Stimulated activated CD4-positive, alpha-beta T cell treated with anti-CD3 and anti-CD28 coated beads, Interleukin-15, amount 100 ng/mL, for 48 hours (primary cell): ENCODE measurements at regions not wholly inside any gene's neighbourhood (a gene's known extent, or its start where the extent isn't known, plus 50 kb on each side); places are given as distances from the start of the nearest gene placed in this dataset.
"Not testable (repeated sequence)": the region's sequence is repeated elsewhere in the genome, so short reads cannot be mapped to it uniquely, and the experiment has no call there.

Experiments
- DNase-seq, 2 donors: peaks; one replicate each; pipeline ENCODE4 v3.0.0-alpha.2; 2020; ENCODE audit warnings: low read depth in 2 of 2

DNA sequence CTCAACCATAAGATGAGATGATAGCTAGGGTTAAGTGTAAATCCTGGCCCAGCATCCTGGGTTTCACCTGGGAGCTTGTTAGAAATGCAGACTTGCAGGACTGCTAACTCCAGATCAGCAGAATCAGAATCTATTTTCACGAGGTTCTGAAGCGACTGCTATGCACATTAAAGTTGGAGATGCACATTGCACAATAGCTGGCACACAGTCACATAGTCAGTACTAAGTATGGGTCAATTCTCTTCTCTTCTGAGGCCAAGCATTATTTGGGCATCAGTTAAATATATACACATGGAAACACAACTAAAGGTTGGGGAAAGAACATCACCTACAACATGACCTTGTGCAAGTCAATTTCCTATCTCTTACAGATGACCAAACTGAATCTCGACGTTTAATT is 155.1 kb upstream of the FGF13 start:
- DNase-seq: no peak

DNA sequence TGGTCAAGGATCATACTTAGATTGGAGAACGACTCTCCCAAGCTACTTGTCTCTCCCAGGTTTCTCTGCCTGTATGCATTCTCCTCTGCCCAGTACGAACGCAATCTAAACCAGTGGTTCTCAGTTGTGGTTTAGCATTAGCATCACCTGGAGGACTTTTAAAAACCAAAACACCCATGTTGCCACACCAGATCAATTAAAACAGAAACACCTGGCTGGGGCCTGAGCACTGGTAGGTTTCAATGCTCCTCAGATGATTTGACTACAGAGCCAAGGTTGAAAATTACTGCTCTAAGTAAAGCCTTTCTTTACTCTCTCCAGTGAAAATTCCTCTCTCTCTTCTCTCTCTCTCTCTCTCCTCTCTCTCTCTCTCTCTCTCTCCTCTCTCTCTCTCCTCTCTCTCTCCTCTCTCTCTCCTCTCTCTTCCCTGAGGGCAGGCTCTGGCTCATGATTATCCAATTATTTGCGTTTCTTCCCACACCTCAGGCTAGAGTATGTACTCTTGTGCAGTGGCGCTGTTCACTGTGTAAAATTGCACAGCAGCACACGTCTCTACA is 153.7 kb upstream of the FGF13 start:
- DNase-seq: no peak

DNA sequence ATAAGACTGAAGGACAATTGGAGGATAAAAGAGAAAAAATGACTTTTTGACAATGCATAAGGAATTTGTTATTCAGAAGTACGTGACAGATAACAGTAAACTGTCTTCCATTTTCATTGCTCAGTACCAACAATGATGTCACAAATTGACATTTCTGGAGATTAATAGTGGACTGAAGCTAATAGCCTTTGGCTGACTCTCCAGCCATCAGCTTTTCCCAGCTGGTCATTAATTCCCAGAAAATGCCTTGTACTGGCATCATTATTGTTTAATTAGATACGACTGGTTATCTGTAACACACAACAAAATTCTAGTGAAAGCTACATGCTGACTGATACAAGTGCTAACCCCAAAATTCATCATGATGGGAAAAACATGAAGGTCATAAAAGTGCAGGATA is 147.9 kb upstream of the FGF13 start:
- DNase-seq: no peak

DNA sequence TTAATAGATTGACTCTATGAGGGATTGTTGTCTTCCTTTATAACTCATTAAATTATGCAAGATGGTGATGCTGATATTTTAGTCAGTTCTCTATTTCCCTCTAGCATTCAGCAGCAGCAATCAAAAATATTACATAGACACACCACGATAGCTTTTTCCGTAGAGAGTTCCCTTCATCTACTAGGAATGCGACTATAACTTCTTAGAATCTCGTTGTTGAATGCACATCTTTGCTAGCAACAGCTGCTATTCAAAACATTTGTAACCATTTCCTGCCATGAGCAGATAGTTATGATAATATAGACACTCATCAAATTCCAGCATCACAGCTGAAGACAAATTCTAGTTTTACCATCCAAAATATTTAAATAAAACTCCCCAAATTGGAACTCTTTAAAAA is 147.4 kb upstream of the FGF13 start:
- DNase-seq: no peak

DNA sequence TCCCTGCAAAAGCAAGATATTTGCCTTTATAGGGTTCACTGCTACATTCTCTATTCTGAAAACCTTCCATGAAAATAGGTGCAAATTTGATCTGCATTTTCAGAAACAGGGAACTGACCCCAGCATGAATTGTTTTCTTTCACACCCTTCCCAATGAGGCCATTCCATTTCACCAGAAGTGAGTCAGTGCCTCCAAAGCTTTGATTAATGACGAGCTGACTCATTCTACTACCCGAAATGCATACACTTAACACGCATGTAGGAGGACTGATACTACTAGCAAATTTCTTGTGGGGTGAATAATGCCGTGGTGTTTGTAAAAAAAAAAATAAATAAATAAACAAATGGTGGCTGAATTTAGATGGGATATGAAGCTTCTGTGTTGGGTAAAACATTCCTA is 146.9 kb upstream of the FGF13 start:
- DNase-seq: no peak

DNA sequence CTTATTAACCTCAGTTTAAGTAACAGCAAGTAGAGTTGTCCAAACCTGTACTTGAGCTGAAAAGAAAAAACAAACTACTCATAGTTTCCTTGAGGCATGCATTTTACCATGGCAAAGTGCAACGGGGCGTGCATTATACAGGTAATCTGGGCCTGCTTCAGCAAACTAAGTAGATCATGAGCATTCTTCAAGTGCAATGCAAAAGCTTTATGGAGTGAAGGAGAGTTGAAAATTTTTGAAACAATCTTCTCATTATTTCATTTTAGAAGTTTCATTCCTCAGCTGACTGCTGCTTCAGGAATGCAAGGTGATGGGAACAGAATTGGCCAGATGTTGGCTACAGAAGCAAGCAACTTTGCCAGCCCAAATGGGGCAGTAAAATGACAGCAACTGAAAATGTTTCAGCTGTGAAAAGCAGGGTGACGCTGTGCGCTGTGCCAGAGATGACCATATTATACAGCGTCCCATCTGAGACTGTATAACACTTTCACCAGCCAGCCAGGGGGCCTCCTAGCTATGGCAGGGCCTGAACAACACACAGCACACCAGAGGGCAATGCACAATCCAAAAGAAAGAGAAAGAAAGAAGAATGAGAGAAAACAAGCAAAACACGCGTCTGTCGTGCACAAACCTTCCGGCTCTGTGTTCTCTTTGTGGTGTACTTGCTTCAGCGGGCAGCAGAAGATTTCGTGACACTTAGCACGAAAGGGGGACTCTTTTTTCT is 145.5 kb upstream of the FGF13 start:
- no peak for DNase-seq

DNA sequence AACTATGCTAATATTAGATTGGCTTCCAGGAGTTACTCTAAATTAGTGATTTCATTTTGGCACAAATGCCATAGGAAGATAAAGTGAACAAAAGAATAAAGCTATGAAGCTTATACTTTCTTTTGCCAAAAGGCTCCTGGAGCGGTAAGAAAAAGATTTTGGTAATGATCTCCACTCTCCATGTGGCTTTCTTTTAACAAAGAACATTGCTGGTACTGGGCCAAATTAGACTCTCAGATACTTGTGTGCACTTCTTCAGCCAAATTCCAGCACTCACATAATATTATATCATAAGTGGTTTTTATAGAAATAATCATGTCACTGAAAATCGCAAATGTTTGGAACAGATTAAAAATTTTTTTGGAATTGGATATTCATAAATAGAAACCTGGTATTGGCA is 142.4 kb upstream of the FGF13 start:
- DNase-seq: no peak

DNA sequence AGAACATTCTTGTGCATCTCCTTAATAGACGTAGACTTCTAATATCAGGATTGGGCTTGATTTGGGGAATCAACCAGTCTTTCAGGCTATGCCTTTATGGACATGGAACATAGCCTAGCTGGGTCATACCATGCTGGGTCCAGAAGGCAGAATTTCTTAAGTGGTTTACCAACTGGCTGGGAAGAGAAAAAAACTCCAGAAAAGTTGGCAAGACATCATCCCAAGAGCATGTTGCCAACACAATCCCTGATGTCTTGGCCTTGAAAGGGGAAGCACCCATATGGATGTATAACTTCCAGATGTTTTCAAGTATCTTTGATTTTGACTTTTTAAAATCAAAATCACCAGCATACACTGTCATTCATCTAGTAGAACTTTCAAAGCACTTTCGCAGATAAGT is 138.0 kb upstream of the FGF13 start:
- DNase-seq: no peak

DNA sequence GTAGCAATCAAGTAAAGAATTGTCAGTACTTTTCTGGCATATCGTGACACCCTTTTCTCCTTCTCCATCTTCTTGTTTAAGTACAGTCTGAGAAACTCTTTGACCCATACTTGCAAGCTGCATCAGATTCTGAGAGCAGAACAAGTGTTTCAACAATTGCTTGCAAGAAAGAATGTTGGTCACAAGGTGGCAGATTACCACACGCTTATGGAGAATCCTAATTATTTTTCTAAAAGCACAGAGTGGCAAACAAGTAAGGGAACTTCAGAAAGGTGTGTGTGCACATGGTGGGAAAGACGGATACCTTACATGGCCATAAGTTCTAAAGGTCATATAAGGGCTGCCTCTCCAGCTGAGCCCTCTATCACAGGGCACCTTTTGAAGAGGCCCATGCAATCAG is 136.4 kb upstream of the FGF13 start:
- DNase-seq: no peak

DNA sequence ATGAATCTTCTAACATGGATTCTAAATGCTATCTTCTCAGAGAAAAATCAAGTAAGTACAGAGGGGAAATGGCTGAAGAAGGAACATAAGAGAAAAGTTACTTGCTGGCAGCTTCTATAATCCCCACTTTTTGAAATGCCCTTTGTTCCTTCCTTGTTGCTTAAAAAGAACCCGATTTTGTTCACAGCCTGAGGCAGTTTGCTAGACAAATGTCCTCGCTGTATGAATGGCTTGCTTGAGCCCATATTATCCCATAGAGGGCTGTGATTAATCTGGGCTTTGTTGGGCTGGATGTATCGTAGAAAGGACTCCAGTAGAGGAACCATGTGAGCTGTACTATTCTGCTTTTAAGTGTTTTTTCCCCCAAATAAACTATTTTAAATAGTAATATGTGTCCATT is 134.3 kb upstream of the FGF13 start:
- no peak for DNase-seq

DNA sequence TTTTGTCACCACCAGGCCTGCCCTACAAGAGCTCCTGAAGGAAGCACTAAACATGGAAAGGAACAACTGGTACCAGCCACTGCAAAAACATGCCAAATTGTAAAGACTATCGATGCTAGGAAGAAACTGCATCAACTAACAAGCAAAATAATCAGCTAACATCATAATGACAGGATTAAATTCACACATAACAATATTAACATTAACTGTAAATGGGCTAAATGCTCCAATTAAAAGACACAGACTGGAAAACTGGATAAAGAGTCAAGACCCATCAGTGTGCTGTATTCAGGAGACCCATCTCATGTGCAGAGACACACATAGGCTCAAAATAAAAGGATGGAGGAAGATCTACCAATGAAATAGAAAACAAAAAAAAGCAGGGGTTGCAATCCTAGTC is 95.9 kb upstream of the FGF13 start:
- not testable (repeated sequence) for DNase-seq

DNA sequence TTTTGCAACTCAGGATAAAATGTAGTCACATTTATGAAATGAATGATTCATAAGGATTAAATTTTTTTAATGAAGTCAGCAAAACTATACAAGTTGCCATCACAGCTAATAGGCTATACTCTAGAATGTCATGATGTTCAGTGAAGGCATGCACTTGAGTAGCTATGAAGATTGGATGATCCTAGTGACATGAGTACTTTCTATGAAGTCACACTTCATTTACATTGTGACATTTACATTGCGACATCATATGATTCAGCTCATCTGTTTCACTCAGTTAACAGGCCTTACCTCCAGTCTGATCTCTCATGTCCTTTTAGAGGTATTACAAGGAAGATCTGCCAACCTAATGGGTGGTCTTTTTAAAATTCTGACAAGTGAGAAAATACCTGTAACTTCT is 82.7 kb upstream of the FGF13 start:
- DNase-seq: no peak

DNA sequence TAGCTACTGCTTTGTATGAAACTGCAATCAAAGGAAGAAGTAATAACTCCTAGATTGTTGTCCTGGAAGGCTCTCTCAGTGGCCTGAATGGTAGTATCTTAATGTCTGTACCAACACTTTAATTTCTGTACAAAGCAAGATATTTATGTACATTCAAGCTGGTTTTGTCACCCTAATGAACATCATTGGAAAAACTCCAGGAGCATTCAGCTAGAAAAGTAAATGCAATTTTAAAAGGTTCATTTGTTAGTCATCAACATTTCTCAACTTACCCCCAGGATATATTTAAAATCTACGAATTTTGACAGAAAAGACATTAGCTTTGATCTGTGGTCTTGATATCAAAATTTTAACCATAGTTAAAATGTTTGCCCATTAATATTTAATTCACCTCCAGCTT is 80.0 kb upstream of the FGF13 start:
- no peak for DNase-seq

DNA sequence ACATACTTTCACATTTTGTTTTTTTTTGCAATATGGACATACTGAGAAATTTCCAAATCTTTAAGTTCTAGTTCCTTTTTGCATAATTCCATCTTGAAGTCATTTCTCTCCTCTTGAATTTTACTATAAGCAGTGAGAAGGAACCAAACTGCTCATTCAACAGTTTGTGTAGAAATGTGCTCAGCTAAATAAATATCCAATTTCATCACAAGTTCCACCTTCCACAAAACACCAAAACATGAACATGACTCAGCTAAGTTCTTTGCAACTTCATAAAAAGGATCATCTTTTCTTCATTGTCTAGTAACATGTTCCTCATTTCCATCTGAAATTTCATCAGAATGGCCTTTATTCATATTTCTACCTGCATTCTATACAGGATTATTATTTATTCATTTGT is 77.3 kb upstream of the FGF13 start:
- DNase-seq: no peak

DNA sequence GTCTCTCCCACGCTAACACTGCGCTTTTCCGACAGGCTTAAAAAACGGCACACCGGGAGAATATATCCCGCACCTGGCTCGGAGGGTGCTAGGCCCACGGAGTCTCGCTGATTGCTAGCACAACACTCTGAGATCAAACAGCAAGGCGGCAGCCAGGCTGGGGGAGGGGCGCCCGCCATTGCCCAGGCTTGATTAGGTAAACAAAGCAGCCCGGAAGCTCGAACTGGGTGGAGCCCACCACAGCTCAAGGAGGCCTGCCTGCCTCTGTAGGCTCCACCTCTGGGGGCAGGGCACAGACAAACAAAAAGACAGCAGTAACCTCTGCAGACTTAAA is 67.0 kb upstream of the FGF13 start:
- not testable (repeated sequence) for DNase-seq

DNA sequence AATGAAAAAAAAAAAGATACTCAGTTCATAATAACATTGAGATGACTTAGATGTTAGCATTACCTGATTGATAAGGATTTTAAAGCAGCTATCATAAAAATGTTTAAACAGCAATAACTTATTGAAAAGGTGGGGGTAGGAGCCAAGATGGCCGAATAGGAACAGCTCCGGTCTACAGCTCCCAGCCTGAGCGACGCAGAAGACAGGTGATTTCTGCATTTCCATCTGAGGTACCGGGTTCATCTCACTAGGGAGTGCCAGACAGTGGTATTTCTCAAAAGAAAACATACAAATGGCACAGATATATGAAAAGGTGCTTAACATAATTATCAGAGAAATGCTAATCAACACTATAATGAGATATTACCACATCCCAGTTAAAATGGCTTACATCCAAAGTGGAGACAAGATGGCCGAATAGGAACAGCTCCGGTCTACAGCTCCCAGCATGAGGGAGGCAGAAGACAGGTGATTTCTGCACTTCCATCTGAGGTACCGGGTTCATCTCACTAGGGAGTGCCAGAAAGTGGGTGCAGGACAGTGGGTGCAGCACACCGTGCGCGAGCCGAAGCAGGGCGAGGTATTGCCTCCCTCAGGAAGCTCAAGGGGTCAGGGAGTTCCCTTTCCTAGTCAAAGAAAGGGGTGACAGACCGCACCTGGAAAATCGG is 66.5 kb upstream of the FGF13 start:
- DNase-seq: not testable (repeated sequence)

DNA sequence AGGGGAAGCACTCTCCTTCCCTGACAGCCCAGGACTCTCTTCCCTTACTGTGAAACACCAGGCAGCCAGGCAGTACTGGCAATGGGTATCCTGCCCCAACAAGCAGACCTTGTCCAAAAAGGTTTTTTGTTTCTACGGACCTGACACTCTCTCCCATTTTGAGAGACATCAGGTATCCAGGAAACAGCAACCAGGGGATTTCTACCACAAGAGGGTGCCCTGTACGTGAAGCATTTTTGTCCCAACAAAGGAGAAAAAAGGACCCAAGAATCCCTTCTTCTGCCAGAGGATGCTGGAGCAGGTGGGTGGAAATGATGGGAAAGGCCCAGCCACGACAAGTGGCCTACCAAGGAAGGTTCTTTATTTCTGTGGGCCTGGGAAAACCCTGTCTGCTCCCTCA is 65.7 kb upstream of the FGF13 start:
- DNase-seq: no peak

DNA sequence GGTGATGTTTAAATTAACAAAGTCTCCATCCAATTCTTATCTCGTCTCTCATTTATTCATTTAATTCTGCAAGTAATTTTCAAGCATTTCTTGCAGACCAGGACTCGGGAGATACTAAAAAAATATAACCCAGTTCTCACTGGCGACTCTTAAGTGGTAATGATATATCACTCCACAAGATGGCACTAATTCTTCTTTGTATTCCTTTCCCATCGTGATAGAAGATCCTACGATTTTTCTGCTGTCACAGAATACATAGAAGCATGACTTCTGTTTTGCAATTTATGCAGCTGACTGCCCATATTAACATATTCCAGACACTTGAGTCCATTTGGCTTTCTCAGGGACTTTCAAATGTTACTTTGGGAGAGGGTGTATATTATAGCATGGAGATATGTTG is 64.0 kb upstream of the FGF13 start:
- DNase-seq: no peak

DNA sequence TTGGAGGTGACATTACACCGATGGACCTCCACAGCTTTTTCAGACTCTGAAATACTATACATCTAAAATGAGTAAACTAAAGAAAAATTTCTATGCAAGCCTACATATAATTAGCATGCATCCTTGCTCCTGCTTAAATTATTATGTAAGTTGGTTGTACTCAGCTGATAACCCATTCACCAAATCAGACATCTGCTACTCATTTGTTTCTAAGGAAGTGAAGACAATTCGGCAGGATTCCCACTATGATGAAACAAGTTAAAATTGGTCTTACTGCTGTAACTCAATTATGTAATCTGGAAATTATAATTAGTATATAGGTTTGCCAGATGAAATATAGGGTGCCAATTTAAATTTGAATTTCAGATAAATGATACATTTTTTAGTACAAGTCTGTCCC is 59.5 kb upstream of the FGF13 start:
- DNase-seq: no peak

DNA sequence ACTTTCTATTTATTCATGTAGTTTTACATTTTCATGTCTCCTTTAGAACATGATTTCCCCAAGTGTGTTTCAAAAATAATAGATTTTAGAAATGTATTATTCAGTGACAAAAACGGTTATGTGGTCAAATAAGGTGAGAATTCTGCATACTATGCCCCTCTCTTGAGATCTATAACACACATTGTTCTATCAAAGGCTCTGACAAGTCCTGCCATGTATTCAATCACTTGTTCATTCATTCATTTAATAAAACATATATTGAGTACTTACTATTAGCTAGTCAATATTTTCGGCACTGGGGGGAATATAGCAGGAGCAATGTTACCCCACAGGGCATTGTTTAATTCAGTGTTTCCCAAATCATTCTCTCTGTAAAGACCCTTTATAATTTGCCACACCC is 58.4 kb upstream of the FGF13 start:
- no peak for DNase-seq

DNA sequence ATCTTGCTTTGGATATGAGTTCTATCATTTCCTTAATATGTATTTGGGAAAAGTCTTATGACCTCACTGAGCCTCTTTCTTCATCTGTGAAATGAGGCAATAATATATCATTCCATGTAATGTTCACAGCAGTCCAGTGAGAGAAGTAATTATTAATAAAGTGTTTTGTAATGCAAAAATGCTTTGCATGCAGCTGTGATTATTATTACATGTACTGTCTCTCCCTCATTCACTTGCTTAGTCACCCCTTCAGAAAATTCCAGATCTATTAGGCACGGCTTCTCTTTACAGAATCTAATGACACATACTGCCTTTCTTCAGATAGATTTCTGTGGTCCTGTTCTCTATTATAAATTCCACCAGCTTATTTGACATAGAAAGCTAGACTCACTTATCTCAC is 53.5 kb upstream of the FGF13 start:
- no peak for DNase-seq

DNA sequence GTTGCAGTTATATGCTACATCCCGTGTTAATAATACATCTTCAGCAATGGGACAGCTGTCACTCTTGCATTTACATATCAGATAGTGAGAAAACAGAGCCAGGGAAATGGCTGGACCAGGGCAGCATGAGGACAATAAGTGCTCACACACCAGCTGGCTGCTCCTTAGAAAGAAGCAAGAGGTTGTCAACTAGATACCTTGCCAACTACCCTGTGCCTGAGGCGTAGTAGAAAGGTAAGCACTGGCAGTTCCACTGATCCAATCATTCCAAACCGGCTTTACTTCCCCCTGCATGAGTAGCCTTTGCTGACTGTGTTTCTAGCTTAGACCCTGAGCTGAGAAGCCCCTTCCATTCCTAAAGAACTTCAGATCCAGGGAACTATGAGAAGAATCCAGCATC is 52.2 kb upstream of the FGF13 start:
- DNase-seq: no peak

DNA sequence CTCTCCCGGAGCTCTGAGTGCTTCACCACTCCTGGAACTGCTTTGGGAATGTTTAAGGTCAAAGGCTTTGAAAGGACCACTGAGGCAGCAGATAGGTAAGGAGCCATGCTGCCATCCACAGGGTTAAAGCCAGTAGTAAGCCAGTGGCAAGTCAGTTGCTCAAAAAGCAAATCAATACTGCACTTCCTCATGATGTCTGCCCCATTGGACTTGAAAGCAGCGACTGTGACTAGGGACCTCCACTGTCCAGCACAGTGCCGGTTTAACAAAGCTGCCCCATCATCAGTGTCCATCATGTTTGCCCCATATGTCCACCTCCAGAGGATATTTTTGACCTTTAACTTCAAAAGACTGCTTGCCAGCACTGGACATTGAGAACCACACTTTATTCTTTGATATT is 49.9 kb upstream of the FGF13 start:
- no peak for DNase-seq
